Esophagus muscularis mucosa (tissue), 4 donors: ENCODE measurements at regions not wholly inside any gene's neighbourhood (a gene's known extent, or its start where the extent isn't known, plus 50 kb on each side); places are given as distances from the start of the nearest gene placed in this dataset.

Source experiments
- CTCF ChIP-seq, 3 experiments: fragments of 200-600 bp in 2 of 3; fragments of 450-650 bp in 1 of 3; sonication (generic) in 2 of 3; IDR thresholded peaks; one replicate each; pipeline ENCODE4 v1.5.1; 2017 to 2019; ENCODE audit warnings: antibody characterized with exemption in 3 of 3, mild to moderate bottlenecking in 2 of 3, moderate library complexity in 1 of 3
- EP300 ChIP-seq: sonication (generic); formaldehyde crosslinking; IDR thresholded peaks from one replicate; pipeline ENCODE4 v1.6.1; 2017; ENCODE audit warnings: antibody characterized with exemption
- POLR2A ChIP-seq: fragments of 450-650 bp; IDR thresholded peaks from one replicate; pipeline ENCODE4 v1.6.1; 2017; ENCODE audit warnings: antibody characterized with exemption, moderate library complexity, mild to moderate bottlenecking, low read depth
- POLR2AphosphoS5 ChIP-seq, 2 donors: sonication (generic); formaldehyde crosslinking; IDR thresholded peaks; one replicate each; pipeline ENCODE4 v1.6.1; 2017; ENCODE audit warnings: antibody characterized with exemption in 2 of 2

DNA sequence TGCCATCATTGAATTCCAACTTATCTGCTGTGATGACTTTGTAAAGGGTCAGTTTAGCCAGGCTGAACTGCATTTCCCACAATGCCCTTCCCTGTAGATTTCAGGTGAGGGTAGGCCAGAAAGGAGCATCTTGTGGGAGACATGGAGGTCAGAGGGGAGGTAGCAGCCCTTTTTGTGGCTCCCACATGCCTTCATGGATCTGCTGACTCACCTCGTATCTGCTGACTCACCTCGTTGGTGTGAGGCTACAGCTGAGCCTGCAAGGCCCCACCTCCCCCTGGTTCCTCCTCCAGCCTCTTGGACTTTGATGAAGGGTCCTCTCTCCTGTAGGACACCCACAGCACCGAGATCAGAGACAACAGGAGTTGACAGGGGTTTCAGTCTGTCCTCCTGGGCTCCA, 102.5 kb downstream of the SALL1 start:
- TF ChIP-seq CTCF (IDR thresholded peaks at IDR 0.05) = no peak
- no peak for TF ChIP-seq POLR2A
- no peak for TF ChIP-seq EP300
- TF ChIP-seq POLR2AphosphoS5 (IDR thresholded peaks at IDR 0.05) = no peak
